ENCODE measurements at regions not wholly inside any gene's neighbourhood (a gene's known extent, or its start where the extent isn't known, plus 50 kb on each side); places are given as distances from the start of the nearest gene placed in this dataset.

DNA sequence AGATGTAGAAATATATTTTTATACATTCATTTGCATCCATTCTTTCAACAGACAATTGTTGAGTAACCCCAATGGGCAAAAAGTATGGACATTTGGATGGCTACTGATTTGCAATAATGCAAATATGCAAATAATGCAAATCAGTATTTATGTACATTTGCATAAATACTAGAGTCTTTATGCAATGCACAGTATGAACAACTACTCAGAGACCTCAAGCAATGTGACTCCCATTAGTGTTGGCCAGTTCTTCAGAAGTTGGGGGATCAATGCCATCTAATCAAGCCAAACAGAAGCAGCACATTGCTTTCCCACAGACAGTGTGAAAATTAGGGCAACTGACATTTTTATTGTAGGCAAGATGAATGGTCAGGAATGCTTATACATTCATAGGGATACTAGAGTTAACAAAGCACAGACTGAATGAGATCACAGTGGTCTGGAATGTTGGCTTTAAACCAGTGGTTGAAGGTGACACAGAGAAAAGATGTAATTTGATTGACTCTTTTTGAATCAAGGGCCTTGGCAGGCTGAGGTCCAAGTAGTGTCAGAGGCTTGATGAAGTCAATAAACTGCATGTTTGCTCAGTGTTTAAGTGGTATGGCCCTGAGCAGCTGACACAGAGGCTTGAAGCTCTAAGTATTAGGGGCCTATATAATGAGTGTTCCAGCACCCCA, 256.6 kb downstream of the CTH start:
- DNase-seq: no peak
- no peak overlapping the region for H3K4me2 ChIP-seq (replicated peaks; ENCODE audit: low read depth, low read length, poor library complexity, severe bottlenecking)
- H3K36me3 ChIP-seq (replicated peaks in 1 of 2; ENCODE audit: control extremely low read depth in 1 of 2, control insufficient read depth in 1 of 2, extremely low read depth in 1 of 2, insufficient read depth in 2 of 2, low read length in 1 of 2): no peaks in the 10 kb centered on the region
- no peak overlapping the region for H3K9ac ChIP-seq (ENCODE audit: low read length)
- intact Hi-C loops (cut with micrococcal nuclease): no loop called here
- no peak overlapping the region for H3K27ac ChIP-seq (ENCODE audit: low read length in 2 of 2)
- H3K27ac Mint-ChIP-seq: no peak overlapping the region
- no peak for ATAC-seq (ENCODE audit: low read depth)
- H3K4me1 Mint-ChIP-seq: no peaks in the 10 kb centered on the region
- no peaks in the 10 kb centered on the region for H3K79me2 ChIP-seq (ENCODE audit: control insufficient read depth, insufficient read depth, low read length)
- H3K27me3 Mint-ChIP-seq: peaks cover 3% of the 10 kb centered on the region
- POLR2A ChIA-PET: no interaction called here
- no peaks in the 10 kb centered on the region for H3K9me3 ChIP-seq (ENCODE audit: control extremely low read depth in 1 of 3, control insufficient read depth in 2 of 3, insufficient read depth in 1 of 3, low read length in 2 of 3)
- no peaks in the 10 kb centered on the region for H3K27me3 ChIP-seq (replicated peaks in 1 of 4; ENCODE audit: control extremely low read depth in 1 of 4, control insufficient read depth in 3 of 4, insufficient read depth in 4 of 4, low read length in 3 of 4)
- H3K4me3 Mint-ChIP-seq: no peak overlapping the region
- H3K4me3 ChIP-seq (ENCODE audit: control extremely low read depth in 1 of 5, extremely low read depth in 1 of 5, insufficient read depth in 1 of 5, low read depth in 2 of 5, low read length in 4 of 5): no peak overlapping the region
- TF ChIP-seq EZH2 (IDR thresholded peaks at IDR 0.05; ENCODE audit: borderline replicate concordance, insufficient read depth, low read depth, low read length, poor library complexity, severe bottlenecking): no peak
- TF ChIP-seq, protein P1, sequence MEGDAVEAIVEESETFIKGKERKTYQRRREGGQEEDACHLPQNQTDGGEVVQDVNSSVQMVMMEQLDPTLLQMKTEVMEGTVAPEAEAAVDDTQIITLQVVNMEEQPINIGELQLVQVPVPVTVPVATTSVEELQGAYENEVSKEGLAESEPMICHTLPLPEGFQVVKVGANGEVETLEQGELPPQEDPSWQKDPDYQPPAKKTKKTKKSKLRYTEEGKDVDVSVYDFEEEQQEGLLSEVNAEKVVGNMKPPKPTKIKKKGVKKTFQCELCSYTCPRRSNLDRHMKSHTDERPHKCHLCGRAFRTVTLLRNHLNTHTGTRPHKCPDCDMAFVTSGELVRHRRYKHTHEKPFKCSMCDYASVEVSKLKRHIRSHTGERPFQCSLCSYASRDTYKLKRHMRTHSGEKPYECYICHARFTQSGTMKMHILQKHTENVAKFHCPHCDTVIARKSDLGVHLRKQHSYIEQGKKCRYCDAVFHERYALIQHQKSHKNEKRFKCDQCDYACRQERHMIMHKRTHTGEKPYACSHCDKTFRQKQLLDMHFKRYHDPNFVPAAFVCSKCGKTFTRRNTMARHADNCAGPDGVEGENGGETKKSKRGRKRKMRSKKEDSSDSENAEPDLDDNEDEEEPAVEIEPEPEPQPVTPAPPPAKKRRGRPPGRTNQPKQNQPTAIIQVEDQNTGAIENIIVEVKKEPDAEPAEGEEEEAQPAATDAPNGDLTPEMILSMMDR (IDR thresholded peaks at IDR 0.05): no peak
- H3K9me3 Mint-ChIP-seq (ENCODE audit: insufficient read depth): no peaks in the 10 kb centered on the region
- H4K20me1 ChIP-seq (ENCODE audit: control insufficient read depth, insufficient read depth, low read length, poor library complexity, severe bottlenecking): no peaks in the 10 kb centered on the region
- CTCF ChIA-PET: no interaction called here
- no peaks in the 10 kb centered on the region for H3K4me1 ChIP-seq (ENCODE audit: control insufficient read depth in 2 of 2, insufficient read depth in 2 of 2, low read length in 2 of 2)
- H2AFZ ChIP-seq (ENCODE audit: insufficient read depth, low read depth, low read length, poor library complexity, severe bottlenecking): no peak overlapping the region

DNA sequence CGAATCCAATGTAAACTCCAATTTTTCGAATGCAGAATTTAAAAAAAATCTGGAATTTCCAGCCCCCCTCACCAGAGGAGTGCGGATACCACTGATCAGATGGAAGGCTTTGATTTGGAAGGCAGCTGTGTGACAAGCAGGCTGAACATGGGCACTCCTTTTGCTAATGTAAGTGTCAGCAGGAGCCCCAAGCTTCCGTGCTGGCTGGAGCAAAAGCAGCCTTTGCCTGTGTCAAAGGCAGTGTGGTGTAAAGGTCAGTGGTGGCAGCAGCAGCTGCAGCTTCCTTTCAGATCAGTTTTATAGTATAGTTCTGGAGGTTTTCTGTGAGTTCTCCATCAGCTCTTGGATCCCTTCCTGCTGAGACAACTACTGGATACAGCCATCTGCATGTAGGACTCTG, 259.9 kb downstream of the CTH start:
- Histone ChIP-seq H3K4me1 (ENCODE audit: control insufficient read depth in 2 of 2, insufficient read depth in 2 of 2, low read length in 2 of 2) (peaks cover 12% of the 10 kb centered on the region in 2 donors), H3K9me3 (ENCODE audit: control extremely low read depth in 1 of 3, control insufficient read depth in 2 of 3, insufficient read depth in 1 of 3, low read length in 2 of 3) (no peaks in the 10 kb centered on the region), H3K27ac (ENCODE audit: low read length in 2 of 2) (no peak overlapping the region), H3K79me2 (ENCODE audit: control insufficient read depth, insufficient read depth, low read length) (no peaks in the 10 kb centered on the region), H3K27me3 (replicated peaks in 1 of 4; ENCODE audit: control extremely low read depth in 1 of 4, control insufficient read depth in 3 of 4, insufficient read depth in 4 of 4, low read length in 3 of 4) (no peaks in the 10 kb centered on the region), H4K20me1 (ENCODE audit: control insufficient read depth, insufficient read depth, low read length, poor library complexity, severe bottlenecking) (no peaks in the 10 kb centered on the region), H2AFZ (ENCODE audit: insufficient read depth, low read depth, low read length, poor library complexity, severe bottlenecking) (no peak overlapping the region), H3K9ac (ENCODE audit: low read length) (no peak overlapping the region), H3K36me3 (replicated peaks in 1 of 2; ENCODE audit: control extremely low read depth in 1 of 2, control insufficient read depth in 1 of 2, extremely low read depth in 1 of 2, insufficient read depth in 2 of 2, low read length in 1 of 2) (no peaks in the 10 kb centered on the region), H3K4me2 (replicated peaks; ENCODE audit: low read depth, low read length, poor library complexity, severe bottlenecking) (no peak overlapping the region), H3K4me3 (ENCODE audit: control extremely low read depth in 1 of 5, extremely low read depth in 1 of 5, insufficient read depth in 1 of 5, low read depth in 2 of 5, low read length in 4 of 5) (no peak overlapping the region)
- peaks cover 12% of the 10 kb centered on the region for H3K4me1 Mint-ChIP-seq
- no peak for DNase-seq
- POLR2A ChIA-PET: no interaction called here
- no peak overlapping the region for H3K4me3 Mint-ChIP-seq
- H3K9me3 Mint-ChIP-seq (ENCODE audit: insufficient read depth): no peaks in the 10 kb centered on the region
- TF ChIP-seq, protein P1 (IDR thresholded peaks at IDR 0.05): no peak
- no peak for TF ChIP-seq EZH2 (IDR thresholded peaks at IDR 0.05; ENCODE audit: borderline replicate concordance, insufficient read depth, low read depth, low read length, poor library complexity, severe bottlenecking)
- H3K27ac Mint-ChIP-seq: no peak overlapping the region
- CTCF ChIA-PET: no interaction called here
- WGBS (ENCODE audit: insufficient coverage): 93% methylated on average over 3 of the region's 4 CpGs
- H3K27me3 Mint-ChIP-seq: peaks cover 3% of the 10 kb centered on the region
- intact Hi-C loops (cut with micrococcal nuclease): no loop called here
- ATAC-seq (ENCODE audit: low read depth): no peak
